GM21390 (cell line): ENCODE measurements at regions not wholly inside any gene's neighbourhood (a gene's known extent, or its start where the extent isn't known, plus 50 kb on each side); places are given as distances from the start of the nearest gene placed in this dataset.
"Not testable (repeated sequence)": the region's sequence is repeated elsewhere in the genome, so short reads cannot be mapped to it uniquely, and the experiment has no call there.

Experiments used
- ATAC-seq: cut with Tn5 transposase; IDR thresholded peaks from one replicate; pipeline ENCODE4 v1.9.1; 2021; ENCODE audit not compliant: unreplicated experiment

- ATAC-seq, result no peak
These were observed 427.1 kb downstream of the RPS29 start for GRCh38 chr14:49159081-49159480.

GRCh38 chr14:49139593-49139992 lies 446.6 kb downstream of the RPS29 start:
- ATAC-seq, result no peak

GRCh38 chr14:49134940-49135339 lies 451.2 kb downstream of the RPS29 start:
- no peak for ATAC-seq

- ATAC-seq, result no peak
These were observed 464.9 kb downstream of the RPS29 start for GRCh38 chr14:49121246-49121645.

GRCh38 chr14:49114161-49114893 lies 471.9 kb downstream of the RPS29 start:
- ATAC-seq, result no peak

- no peak for ATAC-seq
These were observed 479.2 kb downstream of the RPS29 start for GRCh38 chr14:49106741-49107667.

- no peak for ATAC-seq
These were observed 480.2 kb downstream of the RPS29 start for GRCh38 chr14:49105956-49106355.

- ATAC-seq, result no peak
These were observed 480.7 kb downstream of the RPS29 start for GRCh38 chr14:49105512-49105911.

GRCh38 chr14:49092345-49092744 lies 493.8 kb downstream of the RPS29 start:
- no peak for ATAC-seq

- no peak for ATAC-seq
These were observed 497.1 kb downstream of the RPS29 start for GRCh38 chr14:49089107-49089506.

GRCh38 chr14:49073292-49073691 lies 512.9 kb downstream of the RPS29 start:
- not testable (repeated sequence) for ATAC-seq

- no peak for ATAC-seq
These were observed 527.7 kb downstream of the RPS29 start for GRCh38 chr14:49058511-49058910.

- no peak for ATAC-seq
These were observed 528.2 kb downstream of the RPS29 start for GRCh38 chr14:49057838-49058510.

GRCh38 chr14:49056021-49056420 lies 530.2 kb downstream of the RPS29 start:
- no peak for ATAC-seq

- no peak for ATAC-seq
These were observed 533.7 kb downstream of the RPS29 start for GRCh38 chr14:49052521-49052920.

GRCh38 chr14:49051328-49052060 lies 534.7 kb downstream of the RPS29 start:
- ATAC-seq, result no peak

GRCh38 chr14:49050822-49051221 lies 535.4 kb downstream of the RPS29 start:
- no peak for ATAC-seq

GRCh38 chr14:49049711-49050110 lies 536.5 kb downstream of the RPS29 start:
- ATAC-seq, result no peak

- no peak for ATAC-seq
These were observed 541.2 kb downstream of the RPS29 start for GRCh38 chr14:49044981-49045380.

GRCh38 chr14:49036984-49037516 lies 549.1 kb downstream of the RPS29 start:
- no peak for ATAC-seq

- no peak for ATAC-seq
These were observed 549.9 kb downstream of the RPS29 start for GRCh38 chr14:49036266-49036665.
